GM19468 (cell line): ENCODE measurements at regions not wholly inside any gene's neighbourhood (a gene's known extent, or its start where the extent isn't known, plus 50 kb on each side); places are given as distances from the start of the nearest gene placed in this dataset.

Experiments
- ATAC-seq: cut with Tn5 transposase; IDR thresholded peaks from one replicate; pipeline ENCODE4 v1.9.1; 2021; ENCODE audit warnings: mild to moderate bottlenecking, moderate library complexity, moderate number of reproducible peaks; ENCODE audit not compliant: unreplicated experiment; ENCODE audit errors: extremely low read depth

GRCh38 chr14:76929927-76930326, 98.6 kb downstream of the IRF2BPL start:
- no peak for ATAC-seq

- no peak for ATAC-seq
Observed at GRCh38 chr14:76927971-76928700, 100.4 kb downstream of the IRF2BPL start.

DNA sequence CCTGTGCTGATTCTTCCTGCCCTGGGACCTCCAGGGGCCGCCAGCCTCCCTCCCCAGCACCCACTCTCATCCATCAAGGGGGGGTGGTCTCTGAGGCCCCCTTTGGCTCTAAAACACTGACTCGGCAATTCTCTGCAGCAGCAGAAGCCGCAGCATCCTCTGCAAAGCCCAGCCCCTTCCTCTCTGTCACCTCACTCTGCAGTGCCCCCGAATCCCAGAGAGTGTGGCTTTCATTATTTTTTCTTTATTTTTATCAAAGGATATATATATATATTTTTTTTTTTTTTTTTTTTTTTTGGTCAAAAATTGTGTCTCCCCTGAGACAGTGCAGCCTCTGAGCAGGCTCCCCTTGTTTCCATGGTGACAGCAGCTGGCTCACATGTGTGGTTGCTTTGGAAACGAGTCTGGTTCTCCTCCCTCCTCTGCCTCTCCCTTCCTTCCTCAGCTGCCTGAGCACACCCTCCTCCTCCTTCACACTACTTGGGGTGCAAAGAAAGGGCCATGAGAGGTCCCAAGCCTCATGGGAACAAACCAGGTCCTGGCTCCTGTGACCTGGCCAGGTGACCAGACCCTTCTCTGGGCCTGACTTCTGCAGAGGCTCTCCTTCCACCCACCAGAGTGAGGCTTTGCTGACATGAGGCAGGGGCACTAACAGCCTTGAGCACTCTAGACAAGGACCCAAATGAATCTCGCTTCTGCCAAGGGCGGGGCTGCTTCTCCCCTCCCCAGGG, 100.5 kb downstream of the LRRC74A start:
- ATAC-seq, result no peak

GRCh38 chr14:76925097-76925441, 98.9 kb downstream of the LRRC74A start:
- ATAC-seq, result no peak

DNA sequence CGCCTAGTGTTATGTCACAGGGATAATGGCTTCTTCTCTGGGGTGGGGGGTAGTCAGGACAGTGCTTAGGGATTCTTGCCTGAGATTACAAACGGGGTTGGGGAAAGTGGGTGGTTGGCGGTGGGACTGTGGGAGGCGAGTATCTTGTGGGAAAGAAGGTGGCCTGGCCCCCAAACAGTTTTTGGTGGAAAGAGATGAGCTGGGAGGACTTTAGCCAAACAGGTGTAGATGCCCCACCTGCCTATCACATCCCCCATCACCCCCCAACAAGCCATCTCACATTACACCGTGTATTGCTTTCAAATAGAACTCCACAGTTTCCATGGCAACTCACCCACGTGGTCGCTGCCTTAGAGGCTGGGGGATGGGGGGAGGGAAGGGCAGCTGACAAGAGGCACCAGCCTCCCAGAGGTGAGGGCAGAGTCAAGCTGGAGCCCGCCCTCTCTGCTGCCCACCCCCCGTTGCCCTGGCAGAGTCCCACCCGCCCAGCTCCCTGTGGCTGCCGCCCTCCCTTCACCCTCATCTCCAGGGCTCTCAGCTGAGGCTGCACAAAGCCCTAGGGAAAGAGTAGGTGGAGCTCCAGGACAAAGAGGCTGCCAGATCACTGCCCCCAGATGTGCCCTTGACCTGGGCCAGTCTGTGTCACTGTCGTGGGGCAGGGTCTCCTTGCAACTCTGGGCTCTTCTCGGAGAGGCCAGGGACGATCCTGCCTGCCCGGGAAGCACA, 98.3 kb downstream of the LRRC74A start:
- ATAC-seq, result no peak

GRCh38 chr14:76923431-76924370, 97.5 kb downstream of the LRRC74A start:
- ATAC-seq, result no peak

DNA sequence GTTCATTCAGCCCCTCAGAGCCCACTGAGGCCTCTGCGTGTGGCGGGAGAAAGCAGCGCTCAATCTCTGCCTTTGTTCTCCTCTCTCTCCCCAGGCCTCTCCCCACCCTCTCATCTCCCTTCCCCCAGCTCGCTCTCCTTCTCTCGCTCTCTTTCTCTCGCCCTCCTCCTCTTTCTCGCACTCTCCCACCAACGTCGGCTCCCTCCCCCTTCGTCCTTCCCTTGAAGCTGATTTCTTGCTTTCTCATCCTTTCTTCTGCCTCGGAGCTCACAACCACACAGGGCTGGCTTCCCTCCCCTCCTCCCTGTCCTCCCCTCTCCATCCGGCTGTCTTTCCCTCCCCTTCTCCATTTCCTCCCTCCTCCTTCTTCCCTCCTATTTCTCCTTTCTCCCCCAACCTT, 96.4 kb downstream of the LRRC74A start:
- no peak for ATAC-seq

- ATAC-seq, result no peak
Observed at GRCh38 chr14:76922092-76922491, 95.9 kb downstream of the LRRC74A start.

DNA sequence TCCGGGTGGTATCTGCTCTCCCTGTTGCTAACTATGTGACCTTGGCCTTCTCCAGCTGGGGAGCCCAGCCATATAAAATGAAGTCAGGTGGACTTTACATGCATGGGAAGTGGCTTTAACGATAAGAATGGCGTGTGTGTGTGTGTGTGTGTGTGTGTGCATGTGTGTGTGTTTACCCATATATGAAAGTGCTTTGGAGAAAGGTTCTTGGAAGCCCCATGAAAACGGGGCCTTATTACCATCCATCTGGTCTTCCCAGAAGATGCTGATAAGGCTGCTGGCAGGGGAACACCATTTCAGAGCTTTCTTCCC, 94.8 kb downstream of the LRRC74A start:
- no peak for ATAC-seq

DNA sequence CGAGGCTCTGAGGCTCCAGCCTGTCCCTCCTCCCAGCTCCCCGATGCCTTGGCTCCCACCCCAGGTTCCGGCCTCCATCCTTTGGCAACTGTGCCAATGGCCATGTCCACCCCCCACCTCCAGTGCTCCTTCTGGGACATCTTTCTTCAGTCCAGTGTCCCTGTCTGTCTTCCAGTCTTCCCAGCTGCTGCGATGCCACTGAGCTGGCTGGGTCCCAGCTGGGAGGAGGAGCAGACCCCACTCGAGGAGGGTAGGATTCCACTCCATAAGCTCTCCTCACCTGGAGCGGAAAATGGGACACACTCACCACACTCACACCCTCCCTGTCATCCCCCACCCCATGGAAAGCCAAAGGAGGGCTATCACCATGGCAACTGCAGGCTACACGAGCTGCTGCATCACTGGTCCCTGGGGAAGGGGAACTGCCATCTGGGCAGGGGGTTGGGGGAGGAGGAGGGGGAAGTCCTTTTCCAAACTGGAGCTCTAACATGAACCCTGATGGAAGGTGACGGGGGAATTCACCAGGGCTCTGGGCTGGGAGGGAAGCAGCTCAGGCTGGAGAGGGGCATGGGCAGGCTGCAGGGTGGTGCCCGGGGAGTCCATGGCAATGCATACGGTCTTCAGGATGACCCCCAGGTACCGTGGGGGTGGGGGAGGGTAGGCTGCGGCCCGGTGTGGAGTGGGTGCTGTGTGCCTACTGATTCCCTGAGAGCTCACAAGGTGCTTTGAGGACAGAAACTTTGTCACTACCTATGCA, 94.3 kb downstream of the LRRC74A start:
- no peak for ATAC-seq

- ATAC-seq, result no peak
Observed at GRCh38 chr14:76919431-76920330, 93.5 kb downstream of the LRRC74A start.
